ENCODE measurements at regions not wholly inside any gene's neighbourhood (a gene's known extent, or its start where the extent isn't known, plus 50 kb on each side); places are given as distances from the start of the nearest gene placed in this dataset.

DNA sequence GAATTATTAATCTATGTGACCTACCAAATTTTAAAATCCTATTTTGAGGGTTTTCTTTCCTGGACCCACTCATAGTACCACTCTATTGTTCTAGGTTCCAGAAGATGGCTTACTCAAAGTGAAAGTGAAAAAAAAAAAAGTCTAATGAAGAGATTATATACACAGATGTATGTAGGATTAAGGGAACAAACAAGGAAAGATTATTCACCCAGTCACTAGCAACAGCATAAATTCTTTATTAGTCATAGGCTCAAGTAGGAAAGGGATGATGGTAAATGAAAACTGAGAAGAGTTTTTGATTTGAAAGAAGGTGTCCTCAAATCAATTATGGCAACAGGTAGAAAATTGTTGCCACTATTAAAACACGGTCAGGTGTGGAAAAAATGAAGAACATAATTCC lies 923.7 kb downstream of the TBC1D32 start:
- Histone ChIP-seq H3K4me3 (no peak overlapping the region), H3K27ac (no peak overlapping the region)
- DNase-seq (ENCODE audit: low spot score), result no peak
- TF ChIP-seq CTCF (IDR thresholded peaks at IDR 0.05), result no peak

GRCh38 chr6:120407696-120408095 lies 926.6 kb downstream of the TBC1D32 start:
- DNase-seq (ENCODE audit: low spot score), result no peak
- Histone ChIP-seq H3K27ac (no peak overlapping the region), H3K4me3 (no peak overlapping the region)
- TF ChIP-seq CTCF (IDR thresholded peaks at IDR 0.05), result no peak

DNA sequence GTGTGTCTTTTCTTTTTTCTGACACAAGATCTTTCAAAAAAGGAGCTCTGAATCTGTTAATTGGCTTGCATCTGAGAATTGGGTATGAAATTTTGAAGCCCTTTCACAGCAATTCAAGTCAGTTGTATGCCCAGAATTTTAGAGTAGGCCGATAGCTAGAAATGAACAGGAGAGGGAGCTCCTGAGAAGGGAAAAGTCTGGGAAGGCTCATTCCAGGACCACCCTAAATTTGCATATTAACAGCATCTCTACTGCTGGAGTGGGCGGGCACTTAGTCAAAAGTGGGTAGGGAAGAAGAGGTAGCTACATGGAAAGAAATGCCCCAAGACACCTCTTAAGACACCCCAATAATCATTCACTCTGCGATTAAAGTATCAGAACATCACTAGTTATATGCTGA lies 928.3 kb downstream of the TBC1D32 start:
- H3K4me3 ChIP-seq, result no peak overlapping the region
- no peak for DNase-seq (ENCODE audit: low spot score)
- H3K27ac ChIP-seq, result no peak overlapping the region
- no peak for TF ChIP-seq CTCF (IDR thresholded peaks at IDR 0.05)

- Histone ChIP-seq H3K27ac (no peak overlapping the region), H3K4me3 (no peak overlapping the region)
- no peak for TF ChIP-seq CTCF (IDR thresholded peaks at IDR 0.05)
- DNase-seq (ENCODE audit: low spot score), result no peak
Observed at GRCh38 chr6:120395784-120396183, 938.5 kb downstream of the TBC1D32 start.

- Histone ChIP-seq H3K27ac (no peak overlapping the region), H3K4me3 (no peak overlapping the region)
- no peak for TF ChIP-seq CTCF (IDR thresholded peaks at IDR 0.05)
- DNase-seq (ENCODE audit: low spot score), result no peak
Observed at GRCh38 chr6:120395330-120395729, 939.0 kb downstream of the TBC1D32 start.

DNA sequence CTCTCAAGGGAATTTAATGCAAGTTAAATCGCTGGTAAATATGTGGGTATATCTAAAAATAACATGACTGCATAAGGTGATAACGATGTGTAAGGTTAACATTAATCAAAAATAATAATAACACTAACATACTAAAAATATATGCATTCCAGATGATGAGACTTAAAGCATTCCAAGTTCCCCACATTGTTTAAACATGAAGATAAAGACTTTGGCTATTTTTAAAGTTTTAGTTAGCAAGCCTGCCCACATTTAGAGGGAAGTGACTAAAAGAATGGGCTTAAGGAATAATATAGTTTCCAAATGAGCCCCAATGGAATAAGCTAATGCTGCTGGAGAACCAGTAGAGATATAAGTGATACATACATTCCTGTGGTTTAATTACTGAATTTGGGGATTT lies 941.3 kb downstream of the TBC1D32 start:
- no peak overlapping the region for H3K4me3 ChIP-seq
- TF ChIP-seq CTCF (IDR thresholded peaks at IDR 0.05), result no peak
- H3K27ac ChIP-seq, result no peak overlapping the region
- DNase-seq (ENCODE audit: low spot score), result no peak

- TF ChIP-seq CTCF (IDR thresholded peaks at IDR 0.05), result no peak
Observed at GRCh38 chr6:120384671-120385070, 949.6 kb downstream of the TBC1D32 start.

More at GRCh38 chr6:120384671-120385070, 949.6 kb downstream of the TBC1D32 start:
- no peak overlapping the region for H3K4me3 ChIP-seq
- no peak overlapping the region for H3K27ac ChIP-seq
- DNase-seq (ENCODE audit: low spot score), result no peak
